HG02852 (cell line): ENCODE measurements at regions not wholly inside any gene's neighbourhood (a gene's known extent, or its start where the extent isn't known, plus 50 kb on each side); places are given as distances from the start of the nearest gene placed in this dataset.

Experiments
- ATAC-seq: cut with Tn5 transposase; IDR thresholded peaks from one replicate; pipeline ENCODE4 v1.9.1; 2021; ENCODE audit warnings: mild to moderate bottlenecking, moderate library complexity; ENCODE audit not compliant: unreplicated experiment

GRCh38 chr2:140064243-140064642 lies 1284.1 kb upstream of the NXPH2 start:
- no peak for ATAC-seq

GRCh38 chr2:140063356-140063755 lies 1283.2 kb upstream of the NXPH2 start:
- ATAC-seq = no peak

DNA sequence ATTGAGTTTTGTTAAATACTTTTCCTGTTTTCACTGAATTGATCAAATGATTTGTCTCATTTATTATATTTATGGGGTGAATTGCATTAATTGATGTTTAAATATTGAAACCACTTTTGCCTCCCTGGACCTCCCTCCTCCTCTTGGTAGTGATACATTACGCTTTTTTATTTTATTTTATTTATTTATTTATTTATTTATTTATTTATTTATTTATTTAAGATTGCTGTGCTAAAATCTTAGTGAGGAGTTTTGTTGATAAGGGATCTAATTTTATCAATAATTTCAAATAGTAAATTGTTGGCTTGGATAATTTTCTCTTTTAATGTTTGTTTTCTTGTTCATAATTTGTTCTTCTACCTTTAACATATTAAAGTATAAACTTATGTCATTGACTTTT lies 1281.0 kb upstream of the NXPH2 start:
- no peak for ATAC-seq

GRCh38 chr2:140057928-140058327 lies 1277.7 kb upstream of the NXPH2 start:
- no peak for ATAC-seq

GRCh38 chr2:140041811-140042210 lies 1261.6 kb upstream of the NXPH2 start:
- no peak for ATAC-seq

DNA sequence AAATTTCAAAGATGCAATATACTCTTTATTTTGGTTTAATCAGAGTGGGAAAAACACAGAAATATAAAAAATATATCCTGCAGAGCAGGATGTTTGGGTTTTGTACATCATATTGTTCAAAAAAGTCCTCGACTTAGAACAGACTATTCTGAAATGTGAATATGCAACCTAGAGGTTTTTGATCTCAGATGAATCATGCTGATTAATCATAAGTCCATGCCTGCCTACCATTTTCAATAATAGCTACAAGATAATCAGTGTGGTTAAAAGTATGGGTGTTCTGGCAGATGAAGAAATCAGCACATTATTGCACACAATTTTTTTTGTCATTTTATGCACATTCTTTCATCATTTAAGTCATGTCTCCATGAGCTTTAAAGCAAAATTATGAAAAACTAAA lies 1261.0 kb upstream of the NXPH2 start:
- no peak for ATAC-seq

GRCh38 chr2:140033638-140034037 lies 1253.4 kb upstream of the NXPH2 start:
- ATAC-seq = no peak

DNA sequence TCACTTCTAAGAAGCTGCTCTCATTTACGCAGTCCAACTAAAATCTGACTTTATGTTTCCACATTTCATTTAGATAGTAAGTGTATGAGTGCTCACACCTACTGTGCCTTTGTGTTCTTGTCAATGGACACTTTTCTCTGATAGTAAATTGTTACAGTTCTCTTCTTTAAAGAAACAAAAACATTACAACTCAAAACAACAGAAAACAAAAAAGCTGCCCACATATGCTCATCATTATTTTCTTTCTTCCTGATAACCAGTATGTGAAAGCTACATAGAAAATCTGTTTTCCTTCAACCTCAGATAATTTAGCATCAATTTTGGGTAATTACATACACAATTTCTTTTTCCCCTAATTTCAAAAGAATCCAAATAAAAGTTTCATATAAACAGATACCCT lies 1247.8 kb upstream of the NXPH2 start:
- ATAC-seq = no peak

GRCh38 chr2:140027320-140027719 lies 1247.1 kb upstream of the NXPH2 start:
- no peak for ATAC-seq

DNA sequence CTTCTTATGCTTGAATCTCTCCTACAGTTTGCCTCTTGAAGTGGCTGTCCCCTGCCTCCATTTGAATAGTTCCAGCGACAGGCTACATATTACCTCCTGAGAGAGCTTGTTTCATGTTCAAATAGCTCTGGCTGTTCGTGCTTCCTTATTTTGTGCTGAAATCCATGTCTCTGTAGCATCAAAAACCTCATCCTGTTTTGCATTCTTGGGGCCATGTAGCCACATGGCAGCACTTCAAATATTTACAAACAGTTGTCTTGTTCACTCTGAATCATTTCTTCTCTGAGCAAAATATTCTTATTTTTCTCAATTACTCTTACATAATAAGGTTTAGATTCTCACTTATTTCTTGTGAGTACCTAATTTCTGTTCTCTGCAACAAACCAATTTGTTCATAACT lies 1243.1 kb upstream of the NXPH2 start:
- ATAC-seq = no peak

- ATAC-seq = no peak
Measured at GRCh38 chr2:140018541-140018940, 1238.4 kb upstream of the NXPH2 start.

- no peak for ATAC-seq
Measured at GRCh38 chr2:140014204-140014546, 1234.0 kb upstream of the NXPH2 start.

DNA sequence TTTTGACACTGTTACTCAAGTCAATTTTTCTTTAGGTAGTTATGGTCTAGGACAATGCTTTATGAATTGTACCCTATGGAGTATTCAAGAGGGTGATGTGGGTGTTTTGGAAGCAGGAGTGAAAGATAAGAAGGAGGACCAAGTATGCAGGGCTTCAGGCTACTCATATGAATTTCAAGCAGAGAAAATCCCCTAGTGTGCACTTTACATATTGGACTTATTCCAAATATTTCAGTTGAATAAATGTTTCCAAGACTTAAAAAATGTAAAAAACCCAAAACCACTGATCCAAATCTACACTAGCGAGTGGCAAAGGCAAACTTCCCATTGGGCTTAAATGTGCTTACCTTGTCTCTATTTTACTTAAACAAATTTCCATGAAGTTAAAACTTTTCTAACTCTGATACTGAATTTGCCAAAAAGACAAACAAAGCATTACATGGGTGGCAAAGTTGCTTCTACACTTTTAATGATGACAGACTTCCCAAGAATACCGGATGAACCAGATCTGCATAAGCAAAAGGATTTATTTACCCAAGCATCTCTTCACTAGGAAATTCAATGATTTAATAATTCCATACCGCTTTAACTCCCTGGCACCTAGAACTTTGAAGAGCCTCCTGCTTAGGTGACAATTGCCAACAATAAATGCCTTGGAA lies 1233.5 kb upstream of the NXPH2 start:
- no peak for ATAC-seq

- no peak for ATAC-seq
Measured at GRCh38 chr2:140011287-140011686, 1231.1 kb upstream of the NXPH2 start.

GRCh38 chr2:140002110-140002509 lies 1221.9 kb upstream of the NXPH2 start:
- no peak for ATAC-seq

- ATAC-seq = no peak
Measured at GRCh38 chr2:139992711-139993345, 1212.6 kb upstream of the NXPH2 start.

DNA sequence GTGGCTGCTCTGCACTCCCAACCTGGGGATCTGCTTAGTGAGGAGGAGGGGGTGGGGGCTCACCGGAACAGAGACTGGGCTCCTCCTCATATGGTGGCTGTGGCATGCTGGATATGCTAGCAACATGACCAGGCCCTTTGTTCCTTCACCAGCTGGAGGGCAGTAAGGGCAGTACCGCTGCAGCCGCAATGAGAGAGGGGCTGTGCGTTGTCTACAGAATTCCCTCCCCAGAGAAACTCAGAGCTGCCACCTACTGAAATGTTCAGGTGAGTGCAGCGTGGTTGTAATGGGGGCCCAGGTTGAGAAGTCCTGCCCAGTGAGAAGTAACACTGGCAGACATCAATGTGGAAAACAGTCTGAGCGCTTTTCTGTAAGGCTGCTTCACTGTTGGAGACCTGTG lies 1211.9 kb upstream of the NXPH2 start:
- no peak for ATAC-seq

DNA sequence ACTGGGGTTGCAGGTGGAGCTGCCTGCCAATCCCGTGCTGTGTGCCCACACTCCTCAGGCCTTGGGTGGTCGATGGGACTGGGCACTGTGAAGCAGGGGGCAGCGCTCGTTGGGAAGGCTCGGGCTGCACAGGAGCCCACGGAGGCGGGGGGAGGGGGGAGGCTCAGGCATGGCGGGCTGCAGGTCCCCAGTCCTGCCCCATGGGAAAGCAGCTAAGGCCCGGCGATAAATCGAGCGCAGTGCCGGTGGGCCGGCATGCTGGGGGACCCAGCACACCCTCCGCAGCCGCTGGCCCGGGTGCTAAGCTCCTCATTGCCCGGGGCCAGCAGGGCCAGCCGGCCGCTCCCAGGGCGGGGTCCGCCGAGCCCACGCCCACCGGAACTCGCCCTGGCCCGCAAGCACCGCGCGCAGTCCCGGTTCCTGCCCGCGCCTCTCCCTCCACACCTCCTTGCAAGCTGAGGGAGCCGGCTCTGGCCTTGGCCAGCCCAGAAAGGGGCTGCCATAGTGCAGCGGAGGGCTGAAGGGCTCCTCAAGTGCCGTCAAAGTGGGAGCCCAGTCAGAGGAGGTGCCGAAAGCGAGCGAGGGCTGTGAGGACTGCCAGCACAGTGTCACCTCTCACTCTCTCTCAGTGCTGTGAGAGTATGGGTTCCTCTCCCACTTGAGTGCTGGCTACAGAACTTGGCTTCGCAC lies 1210.6 kb upstream of the NXPH2 start:
- no peak for ATAC-seq

GRCh38 chr2:139969323-139969722 lies 1189.1 kb upstream of the NXPH2 start:
- no peak for ATAC-seq

DNA sequence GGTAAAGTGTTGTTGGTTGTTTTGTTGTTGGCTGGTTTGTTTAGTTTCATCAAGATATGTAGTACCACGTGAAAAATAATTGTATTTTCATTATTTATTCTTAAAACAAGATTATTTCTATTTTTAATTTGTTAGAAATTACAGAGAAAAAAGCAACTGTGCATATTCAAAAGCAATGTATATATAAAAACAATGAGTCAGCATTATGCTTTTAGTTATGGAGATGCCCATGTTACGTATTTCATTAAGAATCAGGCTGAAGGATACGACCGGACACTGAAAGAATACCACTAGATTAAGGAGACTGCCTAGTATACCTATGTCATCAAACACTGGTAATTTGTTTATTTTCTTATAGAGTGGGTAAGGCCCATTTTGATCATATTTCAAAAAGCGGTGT lies 1188.4 kb upstream of the NXPH2 start:
- no peak for ATAC-seq

- no peak for ATAC-seq
Measured at GRCh38 chr2:139967665-139968064, 1187.5 kb upstream of the NXPH2 start.

- ATAC-seq = no peak
Measured at GRCh38 chr2:139964721-139965440, 1184.7 kb upstream of the NXPH2 start.
